ENCODE measurements at regions not wholly inside any gene's neighbourhood (a gene's known extent, or its start where the extent isn't known, plus 50 kb on each side); places are given as distances from the start of the nearest gene placed in this dataset.

- H3K4me1 Mint-ChIP-seq (ENCODE audit: low read depth): no peaks in the 10 kb centered on the region
- Histone ChIP-seq H3K27me3 (ENCODE audit: control insufficient read depth in 1 of 2, insufficient read depth in 2 of 2, low read length in 2 of 2) (no peaks in the 10 kb centered on the region), H3K9me3 (ENCODE audit: control insufficient read depth in 1 of 2, insufficient read depth in 1 of 2, low read length in 2 of 2) (no peaks in the 10 kb centered on the region), H3K27ac (ENCODE audit: low read depth in 1 of 2, low read length in 2 of 2) (no peak overlapping the region), H3K4me3 (ENCODE audit: low read length) (no peak overlapping the region), H3K36me3 (ENCODE audit: insufficient read depth, low read length) (no peaks in the 10 kb centered on the region), H3K4me1 (ENCODE audit: insufficient read depth, low read length) (no peaks in the 10 kb centered on the region)
- TF ChIP-seq, protein P1, sequence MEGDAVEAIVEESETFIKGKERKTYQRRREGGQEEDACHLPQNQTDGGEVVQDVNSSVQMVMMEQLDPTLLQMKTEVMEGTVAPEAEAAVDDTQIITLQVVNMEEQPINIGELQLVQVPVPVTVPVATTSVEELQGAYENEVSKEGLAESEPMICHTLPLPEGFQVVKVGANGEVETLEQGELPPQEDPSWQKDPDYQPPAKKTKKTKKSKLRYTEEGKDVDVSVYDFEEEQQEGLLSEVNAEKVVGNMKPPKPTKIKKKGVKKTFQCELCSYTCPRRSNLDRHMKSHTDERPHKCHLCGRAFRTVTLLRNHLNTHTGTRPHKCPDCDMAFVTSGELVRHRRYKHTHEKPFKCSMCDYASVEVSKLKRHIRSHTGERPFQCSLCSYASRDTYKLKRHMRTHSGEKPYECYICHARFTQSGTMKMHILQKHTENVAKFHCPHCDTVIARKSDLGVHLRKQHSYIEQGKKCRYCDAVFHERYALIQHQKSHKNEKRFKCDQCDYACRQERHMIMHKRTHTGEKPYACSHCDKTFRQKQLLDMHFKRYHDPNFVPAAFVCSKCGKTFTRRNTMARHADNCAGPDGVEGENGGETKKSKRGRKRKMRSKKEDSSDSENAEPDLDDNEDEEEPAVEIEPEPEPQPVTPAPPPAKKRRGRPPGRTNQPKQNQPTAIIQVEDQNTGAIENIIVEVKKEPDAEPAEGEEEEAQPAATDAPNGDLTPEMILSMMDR (IDR thresholded peaks at IDR 0.05): no peak
- POLR2A ChIA-PET: no interaction called here
- no peak for DNase-seq
- H3K9me3 Mint-ChIP-seq: no peaks in the 10 kb centered on the region
- no peak overlapping the region for H3K4me3 Mint-ChIP-seq
- ATAC-seq (ENCODE audit: poor library complexity): no peak
- H3K27me3 Mint-ChIP-seq: no peaks in the 10 kb centered on the region
- H3K27ac Mint-ChIP-seq: no peak overlapping the region
- CTCF ChIA-PET: no interaction called here
- intact Hi-C loops (cut with DNase I, micrococcal nuclease): no loop called here
- H3K36me3 Mint-ChIP-seq (ENCODE audit: low read depth): no peaks in the 10 kb centered on the region
Measured at GRCh38 chr2:160812830-160813505, 319.4 kb upstream of the RBMS1 start.

GRCh38 chr2:160813506-160813858, 319.9 kb upstream of the RBMS1 start:
- no peaks in the 10 kb centered on the region for H3K36me3 ChIP-seq (ENCODE audit: insufficient read depth, low read length)
- H3K4me3 Mint-ChIP-seq: no peak overlapping the region
- ATAC-seq (ENCODE audit: poor library complexity) (no peak), DNase-seq (no peak)
- H3K27me3 Mint-ChIP-seq: no peaks in the 10 kb centered on the region
- intact Hi-C loops (cut with DNase I, micrococcal nuclease): no loop called here
- no peaks in the 10 kb centered on the region for H3K4me1 ChIP-seq (ENCODE audit: insufficient read depth, low read length)
- H3K27me3 ChIP-seq (ENCODE audit: control insufficient read depth in 1 of 2, insufficient read depth in 2 of 2, low read length in 2 of 2): no peaks in the 10 kb centered on the region
- H3K9me3 ChIP-seq (ENCODE audit: control insufficient read depth in 1 of 2, insufficient read depth in 1 of 2, low read length in 2 of 2): no peaks in the 10 kb centered on the region
- H3K27ac ChIP-seq (ENCODE audit: low read depth in 1 of 2, low read length in 2 of 2): no peak overlapping the region
- CTCF ChIA-PET: no interaction called here
- H3K4me1 Mint-ChIP-seq (ENCODE audit: low read depth): no peaks in the 10 kb centered on the region
- no peaks in the 10 kb centered on the region for H3K36me3 Mint-ChIP-seq (ENCODE audit: low read depth)
- POLR2A ChIA-PET: no interaction called here
- TF ChIP-seq, protein P1 (IDR thresholded peaks at IDR 0.05): no peak
- no peak overlapping the region for H3K27ac Mint-ChIP-seq
- H3K9me3 Mint-ChIP-seq: no peaks in the 10 kb centered on the region
- no peak overlapping the region for H3K4me3 ChIP-seq (ENCODE audit: low read length)

DNA sequence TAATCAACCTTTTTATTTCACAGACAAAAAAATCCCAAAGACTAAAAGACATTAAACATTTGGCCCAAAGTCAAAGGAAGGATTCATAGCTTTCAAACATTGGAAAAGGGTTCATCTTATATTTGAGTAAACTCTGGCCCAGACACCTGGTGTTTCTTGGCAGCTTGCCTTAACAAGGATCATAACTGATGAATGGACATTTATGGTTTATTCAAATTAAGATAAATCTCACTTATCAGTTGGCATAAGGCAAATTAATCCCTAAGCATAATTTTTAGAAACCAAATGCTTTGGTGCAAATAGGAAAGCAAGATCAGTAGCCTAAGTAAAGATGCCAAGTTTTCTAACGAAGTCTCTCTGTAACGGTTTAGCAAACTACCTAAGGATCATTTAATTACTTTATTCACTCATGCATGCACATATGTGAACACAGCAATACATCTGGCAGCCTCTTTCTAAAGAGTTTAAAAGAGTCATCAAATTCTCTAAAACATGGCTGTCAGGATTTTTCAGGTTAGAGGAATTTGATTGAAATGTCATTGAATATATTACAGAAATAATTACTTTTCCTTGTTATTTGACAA, 323.4 kb upstream of the RBMS1 start:
- H3K4me1 ChIP-seq (ENCODE audit: insufficient read depth, low read length): no peaks in the 10 kb centered on the region
- CTCF ChIA-PET: interaction anchor here (0.6 kb wide), 1 partner anchor 71 kb away, joined by 3 read pairs; no protein-coding TSS in a partner anchor
- TF ChIP-seq, protein P1 (IDR thresholded peaks at IDR 0.05): no peak

More for the DNA sequence above, 323.4 kb upstream of the RBMS1 start:
- Mint-ChIP-seq H3K4me1 (ENCODE audit: low read depth) (no peaks in the 10 kb centered on the region), H3K27me3 (no peaks in the 10 kb centered on the region), H3K36me3 (ENCODE audit: low read depth) (no peaks in the 10 kb centered on the region), H3K9me3 (no peaks in the 10 kb centered on the region), H3K4me3 (no peak overlapping the region), H3K27ac (no peak overlapping the region)
- ATAC-seq (ENCODE audit: poor library complexity) (no peak), DNase-seq (no peak)
- Histone ChIP-seq H3K9me3 (ENCODE audit: control insufficient read depth in 1 of 2, insufficient read depth in 1 of 2, low read length in 2 of 2) (no peaks in the 10 kb centered on the region), H3K36me3 (ENCODE audit: insufficient read depth, low read length) (no peaks in the 10 kb centered on the region), H3K4me3 (ENCODE audit: low read length) (no peak overlapping the region), H3K27ac (ENCODE audit: low read depth in 1 of 2, low read length in 2 of 2) (no peak overlapping the region), H3K27me3 (ENCODE audit: control insufficient read depth in 1 of 2, insufficient read depth in 2 of 2, low read length in 2 of 2) (no peaks in the 10 kb centered on the region)
- POLR2A ChIA-PET: no interaction called here
- intact Hi-C loops (cut with DNase I, micrococcal nuclease): no loop called here
